ENCODE measurements at regions not wholly inside any gene's neighbourhood (a gene's known extent, or its start where the extent isn't known, plus 50 kb on each side); places are given as distances from the start of the nearest gene placed in this dataset.

DNA sequence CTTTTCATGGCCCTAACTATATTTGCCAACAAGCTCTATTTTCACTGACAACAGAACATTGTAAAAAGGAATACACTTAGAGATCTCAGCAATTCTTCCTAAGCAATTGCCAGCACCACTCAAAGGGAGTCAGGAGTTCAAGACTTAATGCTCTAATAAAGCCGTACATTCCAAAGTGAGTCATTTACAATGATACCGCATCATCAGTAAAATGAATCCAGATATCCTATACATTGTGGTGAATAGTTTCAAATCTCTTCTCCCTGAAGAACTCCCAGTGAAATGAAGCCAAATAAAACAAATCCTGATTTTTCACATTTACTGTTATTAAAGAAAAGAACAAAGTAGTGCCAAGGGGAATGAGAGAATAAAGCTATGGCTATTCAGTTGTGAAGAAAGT lies 2898.7 kb upstream of the PCDH20 start:
- no peak for DNase-seq (ENCODE audit: low read depth in 2 of 2)

DNA sequence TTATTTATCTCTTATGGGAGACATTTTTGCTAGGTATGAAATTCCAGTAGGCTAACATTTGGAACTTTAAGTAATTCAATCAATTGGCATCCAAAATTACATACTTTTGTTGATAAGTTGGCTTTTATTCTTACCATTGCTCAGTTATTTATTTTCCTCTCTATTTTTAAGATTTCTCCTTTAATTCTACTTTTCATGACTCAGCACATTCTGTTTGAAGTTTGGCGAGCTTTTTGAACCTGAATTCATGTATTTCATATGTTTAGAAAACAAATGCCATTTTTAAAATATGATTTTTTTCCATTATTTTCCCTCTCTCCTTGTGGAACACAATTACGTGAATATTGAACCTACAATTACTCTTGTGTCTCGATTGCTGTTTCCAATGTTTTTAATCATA lies 2896.3 kb upstream of the PCDH20 start:
- DNase-seq (ENCODE audit: low read depth in 2 of 2): no peak

DNA sequence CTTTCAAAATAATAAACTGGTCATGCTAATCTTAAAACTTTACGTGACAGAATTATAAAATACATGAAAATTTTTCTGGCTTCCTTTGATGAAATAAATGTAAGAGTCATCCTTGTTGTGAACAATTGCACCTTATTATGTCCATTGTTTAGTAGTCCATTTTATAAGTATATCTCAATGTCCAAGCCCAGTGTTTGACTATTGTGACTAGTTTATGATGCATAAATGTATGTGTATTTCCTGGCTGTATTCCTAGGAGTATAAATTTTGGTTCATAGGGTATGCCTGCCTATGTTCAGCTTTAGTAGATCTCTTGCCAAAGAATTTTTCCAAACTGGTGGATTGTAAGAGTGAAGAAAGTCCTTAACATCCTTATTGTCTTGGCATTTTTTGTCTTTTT lies 2895.5 kb upstream of the PCDH20 start:
- DNase-seq (ENCODE audit: low read depth in 2 of 2): no peak

DNA sequence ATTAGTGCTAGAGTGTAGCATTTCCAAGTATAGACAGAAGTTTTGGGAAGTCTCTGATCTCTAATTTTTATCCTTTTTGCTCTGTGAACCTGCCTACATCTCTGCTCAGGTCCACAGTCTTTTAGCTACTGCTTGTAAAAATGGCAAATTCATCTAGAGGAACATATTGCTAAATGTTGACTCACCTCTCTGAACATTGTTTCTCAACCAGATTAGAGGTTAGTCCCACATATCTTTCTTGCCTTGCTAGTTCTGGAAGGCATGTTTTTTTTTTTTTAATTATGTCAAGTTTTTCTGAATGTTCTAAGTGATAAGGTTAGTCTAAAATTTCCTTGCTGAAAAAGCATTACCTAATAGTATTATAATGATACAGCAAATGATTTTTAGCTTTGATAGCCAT lies 2889.6 kb upstream of the PCDH20 start:
- DNase-seq (ENCODE audit: low read depth in 2 of 2): no peak

DNA sequence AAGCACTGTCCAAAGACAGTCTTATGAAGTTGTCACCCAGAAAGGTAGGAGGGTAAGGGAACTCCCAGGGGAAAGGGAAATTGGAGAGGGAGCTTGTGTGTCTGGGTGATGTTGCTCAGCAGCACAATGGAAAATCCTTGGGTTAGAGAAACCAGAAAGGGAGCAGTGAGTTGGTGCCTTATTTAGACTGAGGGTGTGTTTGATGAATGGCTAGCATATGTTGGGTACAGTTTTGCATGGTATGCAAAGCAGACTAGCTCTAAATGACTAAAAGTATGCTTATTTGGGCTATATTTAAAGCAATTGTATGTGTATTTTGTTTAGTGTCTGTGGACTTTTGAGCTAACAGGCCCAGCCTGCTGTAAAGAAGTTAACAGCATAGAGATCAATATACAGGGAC lies 2884.6 kb upstream of the PCDH20 start:
- no peak for DNase-seq (ENCODE audit: low read depth in 2 of 2)

DNA sequence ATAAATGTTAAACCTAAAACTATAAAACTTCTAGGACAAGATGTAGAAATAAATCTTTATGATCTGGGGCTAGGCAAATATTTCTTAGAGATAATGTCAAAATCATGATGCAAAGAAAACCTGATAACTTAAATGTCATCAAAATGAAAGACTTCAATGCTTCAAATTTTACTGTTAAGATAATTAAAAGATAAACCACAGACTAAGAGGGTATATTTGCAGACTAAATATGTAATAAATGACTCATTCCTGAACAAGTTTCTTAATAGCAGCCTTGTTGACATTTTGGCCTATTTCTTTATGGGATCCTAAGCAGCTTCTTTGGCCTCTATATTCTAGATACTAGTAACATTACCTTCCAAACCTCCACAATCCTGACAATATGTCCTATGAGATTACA lies 2878.3 kb upstream of the PCDH20 start:
- DNase-seq (ENCODE audit: low read depth in 2 of 2): no peak

DNA sequence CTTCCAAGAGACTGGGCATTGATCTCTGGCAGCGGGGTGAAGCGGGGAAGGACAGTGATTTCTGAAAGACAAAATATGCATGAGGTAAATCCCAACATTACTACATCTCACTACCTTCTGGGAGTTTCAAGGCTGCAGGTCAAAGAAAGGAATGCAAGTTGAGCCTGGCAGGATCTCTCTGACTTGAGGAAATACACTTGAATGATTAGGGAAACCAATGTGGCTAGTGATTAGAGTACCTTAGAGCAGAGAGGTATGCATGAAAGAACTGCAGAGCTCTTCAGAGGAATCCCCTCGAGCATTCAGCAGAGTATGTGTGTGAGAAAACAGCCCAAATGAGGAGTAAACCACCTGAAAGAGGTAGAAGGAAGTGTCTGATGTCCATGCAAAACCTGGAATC lies 2874.1 kb upstream of the PCDH20 start:
- DNase-seq (ENCODE audit: low read depth in 2 of 2): no peak

DNA sequence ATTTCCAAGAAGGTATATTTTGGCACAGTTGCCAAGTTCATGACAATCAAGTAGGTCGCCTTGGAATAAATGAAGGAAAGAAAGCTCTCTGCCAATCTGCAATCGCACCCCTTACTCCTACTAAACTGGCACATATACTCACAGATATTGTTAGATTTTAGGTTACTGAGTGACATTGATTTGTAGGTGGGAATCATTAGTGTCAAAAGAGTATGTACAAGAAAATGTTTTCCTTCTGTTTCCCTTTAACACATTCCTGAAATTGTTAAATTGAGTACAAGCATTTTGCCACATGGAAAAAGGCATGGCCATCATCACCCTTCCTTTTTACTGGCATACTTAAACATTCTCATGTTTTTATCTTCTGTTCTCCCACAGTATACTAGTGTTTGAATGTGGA lies 2868.3 kb upstream of the PCDH20 start:
- DNase-seq (ENCODE audit: low read depth in 2 of 2): no peak

DNA sequence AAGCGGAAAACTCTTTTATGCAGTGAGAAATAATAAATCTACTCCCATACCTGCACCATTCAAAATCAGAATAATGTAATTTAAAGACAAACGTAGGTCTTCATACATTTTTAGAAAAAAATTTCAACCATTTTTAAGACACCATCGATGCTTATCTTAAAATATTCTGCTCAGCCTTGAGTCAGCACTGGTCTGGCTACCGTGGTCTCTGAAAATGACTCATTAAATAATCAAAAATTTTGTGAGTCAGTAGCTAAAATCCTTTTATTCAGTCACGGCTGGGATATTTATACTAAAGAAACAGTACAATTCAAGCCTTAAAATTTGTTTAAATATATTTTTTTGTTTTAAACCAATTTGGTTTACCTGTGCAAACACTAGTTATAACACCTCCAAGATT lies 2862.8 kb upstream of the PCDH20 start:
- DNase-seq (ENCODE audit: low read depth in 2 of 2): no peak

DNA sequence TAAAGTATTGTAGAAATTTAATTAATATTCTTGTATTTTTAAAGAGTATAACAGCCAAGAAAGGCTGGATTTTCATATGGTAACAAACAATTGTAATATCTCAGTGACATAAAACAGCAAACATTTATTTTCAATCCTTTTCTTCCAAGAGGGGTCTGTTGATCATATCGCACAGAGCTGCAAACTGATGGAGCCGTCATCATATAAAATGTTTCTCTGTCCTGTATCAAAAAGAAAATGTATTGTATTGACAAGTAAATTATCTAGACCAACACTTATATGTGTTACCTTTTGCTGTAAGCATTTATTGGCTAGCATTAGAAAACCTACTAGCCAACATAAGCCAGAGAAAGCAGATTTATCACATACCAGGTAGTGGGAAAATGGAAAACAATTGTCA lies 2861.4 kb upstream of the PCDH20 start:
- DNase-seq (ENCODE audit: low read depth in 2 of 2): no peak

DNA sequence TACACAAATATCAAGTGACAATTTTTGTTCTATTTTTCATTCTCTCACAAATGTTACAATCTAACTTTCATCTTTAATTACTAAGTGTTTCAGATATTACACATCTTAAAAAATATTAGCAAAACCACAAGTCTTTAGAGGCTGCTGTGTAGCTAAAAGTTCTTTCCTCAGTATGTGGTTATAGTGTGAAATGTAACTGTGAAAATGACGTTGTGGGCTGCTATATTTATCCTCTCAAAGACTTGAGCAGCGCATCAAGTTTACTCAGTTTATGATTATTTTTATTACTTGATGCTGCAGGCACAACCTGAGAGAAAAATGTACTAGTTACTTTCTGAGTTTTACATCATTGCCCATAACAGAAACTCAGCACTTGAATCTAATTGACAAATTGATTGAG lies 2860.6 kb upstream of the PCDH20 start:
- no peak for DNase-seq (ENCODE audit: low read depth in 2 of 2)

DNA sequence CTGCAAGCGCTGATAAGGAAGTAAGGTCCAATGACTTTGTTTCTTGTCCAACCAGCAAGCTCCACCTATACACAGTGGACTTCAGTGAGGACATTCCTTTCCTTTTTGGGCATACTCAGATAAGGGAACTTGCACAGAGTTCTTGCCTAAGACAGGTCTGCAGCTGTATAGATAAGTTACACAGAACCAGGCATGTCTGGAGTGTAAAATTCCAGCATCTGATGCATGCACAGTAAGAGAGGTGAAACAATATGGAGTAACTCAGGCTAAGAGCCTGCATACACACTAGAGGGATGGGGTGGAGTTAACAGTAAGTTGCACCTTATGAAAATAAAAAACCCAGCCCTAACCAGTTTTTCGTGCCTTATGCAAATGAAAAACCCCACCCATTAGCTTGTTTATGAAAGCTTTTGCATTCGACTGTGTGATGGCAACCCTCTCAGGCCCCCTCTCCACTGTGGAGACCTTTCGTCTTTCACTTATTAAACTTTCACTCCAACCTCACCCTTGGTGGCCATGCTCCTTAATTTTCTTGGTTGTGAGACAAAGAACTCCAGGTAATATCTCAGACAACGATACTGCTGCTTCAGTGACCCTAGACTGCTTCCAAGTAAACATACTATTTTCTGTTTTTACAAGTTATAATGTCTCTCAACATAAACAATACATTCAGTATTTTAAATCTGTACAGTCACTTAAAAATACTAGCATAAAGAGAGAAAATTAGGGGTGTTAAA lies 2859.0 kb upstream of the PCDH20 start:
- no peak for DNase-seq (ENCODE audit: low read depth in 2 of 2)

DNA sequence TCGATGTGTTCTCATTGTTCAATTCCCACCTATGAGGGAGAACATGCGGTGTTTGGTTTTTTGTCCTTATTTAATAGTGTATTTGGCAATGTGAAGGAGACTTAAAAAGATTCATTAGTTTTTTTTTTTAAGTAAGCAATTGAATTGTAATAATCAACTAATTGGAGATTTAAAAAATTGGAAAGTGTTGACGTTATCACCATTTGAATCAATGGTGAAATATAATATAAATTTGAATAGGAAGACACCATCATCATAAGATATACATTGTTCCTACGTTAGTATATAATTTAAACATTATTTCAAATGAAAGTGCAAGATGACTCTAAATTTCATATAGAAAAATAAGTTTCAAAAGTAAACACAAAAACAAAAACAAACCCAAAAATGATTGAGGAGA lies 2858.1 kb upstream of the PCDH20 start:
- DNase-seq (ENCODE audit: low read depth in 2 of 2): no peak

DNA sequence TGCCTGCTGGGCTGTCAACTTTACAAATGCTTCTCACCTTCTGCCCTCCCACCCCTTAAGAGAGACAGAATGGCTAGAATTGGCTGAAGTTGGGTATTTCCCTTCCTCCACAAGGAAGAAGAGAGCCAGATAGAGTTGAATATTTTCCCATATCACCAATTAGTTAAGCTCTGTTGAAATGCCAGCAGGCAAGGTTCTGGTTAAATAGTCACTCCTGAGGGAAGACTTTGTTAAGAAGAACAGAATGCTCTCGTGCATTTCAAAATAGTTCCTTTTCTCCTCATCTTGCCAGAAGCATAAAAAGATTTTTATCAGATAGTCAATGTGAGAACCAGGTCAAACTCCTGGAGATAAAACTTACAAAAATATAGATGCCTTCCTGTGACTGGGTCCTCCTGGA lies 2857.0 kb upstream of the PCDH20 start:
- DNase-seq (ENCODE audit: low read depth in 2 of 2): no peak

DNA sequence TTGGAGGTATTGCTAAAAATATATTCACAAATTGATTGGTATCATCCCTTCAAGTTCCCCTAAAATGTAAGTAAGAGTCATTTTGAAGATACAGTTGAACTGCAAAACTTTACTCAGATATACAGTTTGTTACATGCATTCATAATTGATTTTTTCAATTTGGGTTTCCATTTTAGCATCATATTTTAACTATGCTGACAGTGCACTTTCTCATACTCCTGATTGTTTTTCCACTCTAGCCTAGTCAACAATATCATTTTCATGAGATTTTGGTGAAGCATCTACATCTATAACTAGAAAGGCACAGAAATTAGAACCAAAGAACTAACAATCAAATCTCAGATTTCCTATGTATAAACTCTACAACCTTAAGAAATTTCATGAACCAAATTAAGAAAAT lies 2850.4 kb upstream of the PCDH20 start:
- DNase-seq (ENCODE audit: low read depth in 2 of 2): no peak

DNA sequence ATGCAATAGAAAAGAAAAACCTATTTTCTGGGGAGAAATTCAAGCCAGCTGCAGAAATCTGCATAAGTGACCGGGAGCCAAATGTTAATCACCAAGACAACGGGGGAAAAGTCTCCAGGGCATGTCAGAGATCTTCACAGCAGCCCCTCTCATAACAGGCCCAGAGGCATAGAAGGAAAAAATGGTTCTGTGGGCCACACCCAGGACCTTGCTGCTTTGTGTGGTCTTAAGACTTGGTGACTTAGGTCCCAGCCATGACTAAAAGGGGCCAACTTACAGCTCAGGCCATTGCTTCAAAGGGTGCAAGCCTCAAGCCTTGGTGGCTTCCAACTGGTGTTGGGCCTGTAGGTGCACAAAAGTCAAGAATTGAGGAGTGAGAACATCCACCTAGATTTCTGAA lies 2847.6 kb upstream of the PCDH20 start:
- DNase-seq (ENCODE audit: low read depth in 2 of 2): no peak

DNA sequence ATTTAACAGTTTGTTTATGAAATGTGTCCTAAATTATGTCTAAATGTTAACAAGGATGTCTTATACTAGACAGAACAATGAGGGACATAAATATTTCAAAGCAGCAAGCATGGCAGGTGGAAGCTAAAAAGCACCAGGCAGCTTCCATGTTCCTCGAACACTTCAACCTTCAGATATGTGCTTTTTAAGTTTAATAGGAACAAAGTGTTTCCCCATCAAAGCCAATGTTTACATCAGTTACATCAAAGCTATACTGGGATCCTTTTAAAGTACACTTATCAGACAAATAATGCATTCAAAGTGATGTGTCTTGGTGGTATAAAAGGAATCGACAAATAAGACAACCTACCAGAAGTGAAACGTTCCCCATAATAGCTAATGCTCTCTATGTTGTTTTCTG lies 2841.1 kb upstream of the PCDH20 start:
- DNase-seq (ENCODE audit: low read depth in 2 of 2): no peak

DNA sequence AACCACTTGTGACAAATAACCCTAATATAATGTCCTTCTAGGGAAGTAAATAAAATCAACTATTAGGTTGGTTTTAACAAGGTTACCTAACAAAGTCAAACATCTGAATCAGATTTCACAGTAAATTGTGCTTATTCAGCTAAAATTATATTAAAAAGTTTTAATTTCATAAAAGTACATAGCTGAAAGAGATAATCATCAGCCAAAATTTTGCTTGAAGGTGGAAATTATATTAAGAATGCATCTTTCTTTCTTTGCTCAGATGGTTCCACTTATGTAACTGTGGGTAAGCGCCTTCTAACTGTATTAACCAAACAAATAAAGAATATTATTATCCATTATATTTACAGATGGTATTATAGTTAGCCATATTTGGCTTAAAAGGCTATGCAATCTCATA lies 2840.3 kb upstream of the PCDH20 start:
- DNase-seq (ENCODE audit: low read depth in 2 of 2): no peak

DNA sequence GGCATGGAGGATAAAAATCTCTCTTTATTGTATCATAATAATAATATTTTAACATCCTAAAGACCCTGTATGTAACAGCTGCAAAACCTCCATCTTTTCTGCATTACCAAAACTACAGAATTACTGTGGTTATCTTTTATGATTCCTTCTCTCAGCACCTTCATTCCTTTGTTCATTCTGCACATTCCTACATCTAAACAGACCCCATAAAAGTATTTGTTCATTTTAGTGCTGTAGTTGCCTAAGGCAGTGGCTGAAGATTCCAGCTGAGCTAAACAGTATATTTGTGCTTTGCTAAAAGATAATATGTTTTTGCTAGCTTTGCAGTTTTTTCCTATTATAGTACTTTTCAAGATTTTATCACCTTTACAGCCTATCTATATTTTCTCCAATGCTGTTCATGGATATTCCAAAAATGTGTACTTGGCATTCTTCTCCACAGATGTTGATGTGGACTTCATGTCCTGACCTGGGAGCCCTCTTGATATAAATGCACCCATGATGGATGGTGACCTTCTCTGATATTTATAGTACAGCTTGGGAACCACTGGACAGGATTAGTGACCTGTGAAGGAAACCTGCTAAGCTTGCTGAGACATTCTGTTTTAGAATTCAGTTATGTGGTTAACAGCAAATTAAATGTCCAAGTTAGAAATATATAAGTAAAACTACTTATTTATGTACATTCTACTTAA lies 2832.9 kb upstream of the PCDH20 start:
- no peak for DNase-seq (ENCODE audit: low read depth in 2 of 2)

DNA sequence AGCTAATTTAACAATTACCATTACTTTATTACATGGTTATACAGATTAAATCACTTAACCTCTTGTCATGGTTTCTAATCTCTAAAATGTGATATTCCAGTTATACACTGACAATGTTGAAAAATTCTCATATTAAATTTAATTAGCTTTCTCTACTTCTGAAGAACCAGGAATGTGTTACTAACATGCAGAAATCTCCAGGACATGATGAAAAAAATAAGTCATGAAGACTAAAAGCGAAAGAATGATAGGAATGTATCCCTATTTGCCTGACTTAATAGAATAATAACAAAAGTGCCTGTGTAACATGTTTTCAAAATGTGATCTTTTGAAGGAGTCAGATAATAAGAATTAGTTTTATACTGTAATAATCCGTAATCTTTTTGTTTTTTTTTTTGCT lies 2823.7 kb upstream of the PCDH20 start:
- DNase-seq (ENCODE audit: low read depth in 2 of 2): no peak

DNA sequence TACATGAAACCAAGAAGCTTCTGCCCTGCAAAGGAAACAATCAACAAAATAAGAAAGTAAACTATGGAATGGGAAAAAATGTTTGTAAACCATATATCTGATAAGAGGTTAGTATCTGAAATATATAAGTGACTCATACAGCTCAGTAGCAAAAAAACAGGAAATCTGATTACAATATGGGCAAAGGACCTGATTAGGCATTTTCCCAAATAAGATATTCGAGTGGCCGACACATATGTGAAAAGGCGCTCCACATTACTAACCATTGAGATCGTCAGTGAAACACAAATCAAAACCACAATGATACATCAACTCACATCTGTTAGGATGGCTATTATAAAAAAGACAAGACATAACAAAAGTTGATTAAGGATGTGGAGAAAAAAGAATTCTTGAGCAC lies 2818.6 kb upstream of the PCDH20 start:
- no peak for DNase-seq (ENCODE audit: low read depth in 2 of 2)

DNA sequence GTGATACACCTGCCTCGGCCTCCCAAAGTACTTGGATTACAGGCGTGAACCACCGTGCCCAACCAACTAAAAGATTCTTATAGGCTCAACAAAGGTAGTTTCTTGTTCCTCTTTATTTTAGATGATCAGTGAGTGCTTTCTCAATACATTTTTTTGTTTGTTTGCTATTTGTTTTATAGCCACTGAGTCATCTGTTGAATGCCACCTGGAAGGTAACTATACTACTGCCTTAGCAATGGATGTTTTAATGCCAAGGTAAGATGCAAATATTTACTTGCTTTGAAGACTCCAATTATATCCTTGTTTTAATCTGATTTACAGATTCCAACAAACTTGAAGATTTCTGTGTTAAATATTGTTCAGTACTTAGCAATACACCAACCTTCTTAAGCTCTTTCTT lies 2807.4 kb upstream of the PCDH20 start:
- DNase-seq (ENCODE audit: low read depth in 2 of 2): no peak

DNA sequence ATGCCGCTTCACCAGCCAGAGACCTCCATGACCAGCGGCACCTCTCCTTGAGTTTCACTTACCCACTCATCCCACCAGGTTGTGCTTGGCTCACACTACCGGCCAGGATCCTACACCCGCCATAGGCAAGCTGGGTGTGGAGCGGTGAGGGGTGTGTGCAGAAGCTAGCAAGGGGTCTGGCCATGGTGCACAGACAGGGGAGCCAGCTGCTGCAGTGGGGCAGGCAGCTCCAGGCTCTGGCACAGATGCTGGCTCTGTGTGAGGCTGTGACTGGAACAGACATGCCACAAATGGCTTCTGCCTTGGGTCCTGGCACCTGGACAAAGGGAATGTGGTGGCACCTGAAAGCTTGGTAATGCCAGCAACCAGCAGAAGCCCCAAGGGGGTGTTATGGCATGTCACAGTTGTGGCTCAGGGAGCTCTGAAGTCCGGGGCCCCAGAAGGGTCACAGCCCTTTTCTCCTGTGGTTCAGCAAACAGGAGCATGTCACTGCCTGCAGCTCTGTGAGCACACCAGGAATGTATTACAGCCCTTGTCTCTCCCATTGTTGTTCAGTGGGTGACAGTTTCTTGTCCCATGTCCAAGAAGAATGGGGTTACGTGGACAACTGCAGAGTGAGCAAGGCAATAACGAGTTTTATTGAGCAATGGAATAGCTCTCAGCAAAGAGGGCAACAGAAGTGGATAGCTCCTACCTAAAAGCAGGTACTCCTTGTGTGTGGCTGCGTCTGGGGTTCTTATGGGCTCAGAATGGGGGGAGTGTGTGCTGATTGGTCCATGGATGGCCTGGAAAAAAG lies 2791.0 kb upstream of the PCDH20 start:
- DNase-seq (ENCODE audit: low read depth in 2 of 2): no peak
